ENCODE measurements at regions not wholly inside any gene's neighbourhood (a gene's known extent, or its start where the extent isn't known, plus 50 kb on each side); places are given as distances from the start of the nearest gene placed in this dataset.

GRCh38 chr3:6719999-6720398 is 140.9 kb upstream of the GRM7 start:
- Histone ChIP-seq H3K9me3 (no peaks in the 10 kb centered on the region), H3K4me3 (no peak overlapping the region), H3K27ac (no peak overlapping the region), H3K4me1 (no peaks in the 10 kb centered on the region), H3K36me3 (no peaks in the 10 kb centered on the region), H3K27me3 (no peaks in the 10 kb centered on the region)
- no peak for TF ChIP-seq EP300 (IDR thresholded peaks at IDR 0.05)
- TF ChIP-seq POLR2AphosphoS5 (IDR thresholded peaks at IDR 0.05) = no peak
- DNase-seq (ENCODE audit: low spot score in 2 of 2) = no peak

DNA sequence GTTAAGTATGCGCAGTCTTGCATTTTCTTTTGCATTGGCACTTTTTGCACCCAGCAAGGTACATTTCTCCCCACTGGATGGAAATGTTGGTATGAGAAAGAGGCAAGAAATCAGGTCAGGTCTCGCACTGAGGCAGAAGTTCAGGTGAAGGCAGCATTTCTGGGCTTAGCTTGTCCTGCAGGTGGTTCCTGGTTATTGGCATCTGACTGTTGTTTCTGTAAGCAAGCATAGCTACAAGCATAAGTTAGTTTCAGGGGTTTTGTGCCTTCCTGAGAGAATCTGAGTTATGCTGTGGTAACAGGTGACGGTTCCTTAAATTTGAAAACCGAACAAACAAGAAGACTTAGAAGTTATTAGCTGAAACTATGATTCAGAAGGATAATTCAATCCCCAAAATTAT is 139.4 kb upstream of the GRM7 start:
- TF ChIP-seq EP300 (IDR thresholded peaks at IDR 0.05) = no peak
- no peak for TF ChIP-seq CTCF (IDR thresholded peaks at IDR 0.05)
- no peak for TF ChIP-seq POLR2A (IDR thresholded peaks at IDR 0.05)
- TF ChIP-seq POLR2AphosphoS5 (IDR thresholded peaks at IDR 0.05) = no peak
- H3K27me3 ChIP-seq = no peaks in the 10 kb centered on the region
- 86% methylated on average over 4 of the region's 4 CpGs for WGBS
- H3K27ac ChIP-seq = no peak overlapping the region
- H3K9me3 ChIP-seq = no peaks in the 10 kb centered on the region
- no peaks in the 10 kb centered on the region for H3K4me1 ChIP-seq
- no peak for DNase-seq (ENCODE audit: low spot score in 2 of 2)
- no peaks in the 10 kb centered on the region for H3K36me3 ChIP-seq
- H3K4me3 ChIP-seq = no peak overlapping the region

DNA sequence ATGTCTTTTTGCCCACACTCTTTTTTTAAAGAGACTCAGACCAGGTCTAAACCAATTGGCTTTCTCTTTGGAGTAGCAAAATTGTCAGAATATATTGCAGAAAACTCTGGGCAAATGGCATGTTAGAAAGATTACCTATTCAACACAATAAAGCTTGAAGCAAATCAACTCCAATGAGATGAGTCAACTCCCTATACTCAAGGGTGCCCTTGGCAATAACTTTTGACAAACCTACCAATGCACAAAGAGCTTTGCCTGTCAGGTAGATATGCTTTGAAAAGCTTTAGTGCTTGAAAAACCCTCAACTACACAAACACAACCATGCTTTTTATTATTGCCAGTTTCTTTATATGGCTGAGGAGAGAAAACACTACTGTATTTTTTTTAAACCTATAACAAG is 137.7 kb upstream of the GRM7 start:
- H3K4me3 ChIP-seq = no peak overlapping the region
- no peaks in the 10 kb centered on the region for H3K36me3 ChIP-seq
- H3K27me3 ChIP-seq = no peaks in the 10 kb centered on the region
- H3K4me1 ChIP-seq = no peaks in the 10 kb centered on the region
- H3K9me3 ChIP-seq = no peaks in the 10 kb centered on the region
- TF ChIP-seq POLR2AphosphoS5 (IDR thresholded peaks at IDR 0.05) (no peak), EP300 (IDR thresholded peaks at IDR 0.05) (no peak), CTCF (IDR thresholded peaks at IDR 0.05) (no peak), POLR2A (IDR thresholded peaks at IDR 0.05) (no peak)
- DNase-seq (ENCODE audit: low spot score in 2 of 2) = no peak
- H3K27ac ChIP-seq = no peak overlapping the region

DNA sequence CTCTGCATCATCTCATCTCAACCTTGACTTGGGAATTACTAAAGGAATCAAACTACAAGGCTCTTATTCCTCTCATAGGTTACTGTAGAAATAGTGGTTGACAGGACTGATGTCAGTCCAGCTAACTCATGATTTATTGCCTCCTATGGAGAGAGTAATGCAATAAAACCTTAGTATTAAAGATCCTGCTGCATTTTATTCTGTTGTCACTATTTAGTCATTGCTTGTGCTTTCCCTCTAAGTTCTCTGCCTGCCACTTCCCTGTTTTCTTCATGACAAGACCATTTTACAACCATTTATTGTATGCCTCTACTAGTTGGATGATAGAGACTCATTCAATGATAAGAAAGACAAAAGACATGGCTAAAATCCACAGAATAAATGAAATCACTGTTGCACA is 134.1 kb upstream of the GRM7 start:
- no peak overlapping the region for H3K4me3 ChIP-seq

DNA sequence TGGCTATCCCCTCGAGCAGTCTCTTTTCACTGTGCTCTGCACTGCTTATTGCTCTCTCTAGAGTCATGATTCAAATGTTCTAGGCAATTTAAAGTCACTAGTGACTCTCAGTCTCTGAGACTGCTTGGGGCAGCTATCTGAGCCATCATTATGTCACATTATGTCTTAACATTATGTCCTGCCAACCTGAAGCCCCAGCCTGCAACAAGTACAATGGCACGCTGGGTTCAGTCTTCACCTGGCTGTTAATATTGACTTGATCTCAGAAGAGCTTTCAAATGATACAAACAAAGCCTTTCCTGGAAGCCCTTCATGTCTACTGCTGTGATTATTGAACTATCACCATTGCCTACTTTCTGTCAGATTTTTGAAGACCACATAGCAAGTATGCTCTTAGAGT is 128.1 kb upstream of the GRM7 start:
- no peak for DNase-seq (ENCODE audit: low spot score in 2 of 2)
- Histone ChIP-seq H3K9me3 (no peaks in the 10 kb centered on the region), H3K27me3 (no peaks in the 10 kb centered on the region), H3K4me3 (no peak overlapping the region), H3K4me1 (no peaks in the 10 kb centered on the region), H3K27ac (no peak overlapping the region), H3K36me3 (no peaks in the 10 kb centered on the region)
- TF ChIP-seq POLR2A (IDR thresholded peaks at IDR 0.05) (no peak), POLR2AphosphoS5 (IDR thresholded peaks at IDR 0.05) (no peak), EP300 (IDR thresholded peaks at IDR 0.05) (no peak), CTCF (IDR thresholded peaks at IDR 0.05) (no peak)
- 78% methylated on average over 2 of the region's 2 CpGs for WGBS

More for the DNA sequence above, 134.1 kb upstream of the GRM7 start:
- Histone ChIP-seq H3K27me3 (no peaks in the 10 kb centered on the region), H3K27ac (no peak overlapping the region), H3K9me3 (no peaks in the 10 kb centered on the region), H3K36me3 (no peaks in the 10 kb centered on the region), H3K4me1 (no peaks in the 10 kb centered on the region)
- no peak for TF ChIP-seq POLR2A (IDR thresholded peaks at IDR 0.05)
- no peak for TF ChIP-seq POLR2AphosphoS5 (IDR thresholded peaks at IDR 0.05)
- TF ChIP-seq EP300 (IDR thresholded peaks at IDR 0.05) = no peak
- no peak for TF ChIP-seq CTCF (IDR thresholded peaks at IDR 0.05)
- DNase-seq (ENCODE audit: low spot score in 2 of 2) = no peak

GRCh38 chr3:6733699-6734394 is 127.1 kb upstream of the GRM7 start:
- 92% methylated on average over 5 of the region's 5 CpGs for WGBS
- Histone ChIP-seq H3K36me3 (no peaks in the 10 kb centered on the region), H3K27ac (no peak overlapping the region), H3K4me3 (no peak overlapping the region), H3K4me1 (no peaks in the 10 kb centered on the region), H3K27me3 (no peaks in the 10 kb centered on the region), H3K9me3 (no peaks in the 10 kb centered on the region)
- TF ChIP-seq EP300 (IDR thresholded peaks at IDR 0.05) = no peak
- TF ChIP-seq CTCF (IDR thresholded peaks at IDR 0.05) = no peak
- TF ChIP-seq POLR2AphosphoS5 (IDR thresholded peaks at IDR 0.05) = no peak
- TF ChIP-seq POLR2A (IDR thresholded peaks at IDR 0.05) = no peak
- no peak for DNase-seq (ENCODE audit: low spot score in 2 of 2)
